ENCODE measurements at regions not wholly inside any gene's neighbourhood (a gene's known extent, or its start where the extent isn't known, plus 50 kb on each side); places are given as distances from the start of the nearest gene placed in this dataset.

GRCh38 chr18:73274812-73275621 lies 407.2 kb upstream of the NETO1 start:
- intact Hi-C loops (cut with DNase I, micrococcal nuclease), result no loop called here
- DNase-seq, result no peak
- H3K9me3 ChIP-seq, result no peaks in the 10 kb centered on the region
- no peak for TF ChIP-seq CTCF (IDR thresholded peaks at IDR 0.05)
- no peaks in the 10 kb centered on the region for H3K4me1 ChIP-seq (ENCODE audit: low read depth)
- no peak overlapping the region for H3K4me3 ChIP-seq
- ATAC-seq, result no peak
- H3K36me3 ChIP-seq (ENCODE audit: low read depth), result no peaks in the 10 kb centered on the region

GRCh38 chr18:73270920-73271634 lies 403.3 kb upstream of the NETO1 start:
- no peak for TF ChIP-seq CTCF (IDR thresholded peaks at IDR 0.05)
- no peak overlapping the region for H3K4me3 ChIP-seq
- no peaks in the 10 kb centered on the region for H3K9me3 ChIP-seq
- no peaks in the 10 kb centered on the region for H3K4me1 ChIP-seq (ENCODE audit: low read depth)
- ATAC-seq, result no peak
- DNase-seq, result no peak
- intact Hi-C loops (cut with DNase I, micrococcal nuclease), result no loop called here
- H3K36me3 ChIP-seq (ENCODE audit: low read depth), result no peaks in the 10 kb centered on the region

- Histone ChIP-seq H3K9me3 (no peaks in the 10 kb centered on the region), H3K4me3 (no peak overlapping the region), H3K36me3 (ENCODE audit: low read depth) (no peaks in the 10 kb centered on the region), H3K4me1 (ENCODE audit: low read depth) (no peaks in the 10 kb centered on the region)
- intact Hi-C loops (cut with DNase I, micrococcal nuclease), result no loop called here
- ATAC-seq, result no peak
- no peak for DNase-seq
- no peak for TF ChIP-seq CTCF (IDR thresholded peaks at IDR 0.05)
Measured at GRCh38 chr18:73264562-73264921, 396.8 kb upstream of the NETO1 start.

DNA sequence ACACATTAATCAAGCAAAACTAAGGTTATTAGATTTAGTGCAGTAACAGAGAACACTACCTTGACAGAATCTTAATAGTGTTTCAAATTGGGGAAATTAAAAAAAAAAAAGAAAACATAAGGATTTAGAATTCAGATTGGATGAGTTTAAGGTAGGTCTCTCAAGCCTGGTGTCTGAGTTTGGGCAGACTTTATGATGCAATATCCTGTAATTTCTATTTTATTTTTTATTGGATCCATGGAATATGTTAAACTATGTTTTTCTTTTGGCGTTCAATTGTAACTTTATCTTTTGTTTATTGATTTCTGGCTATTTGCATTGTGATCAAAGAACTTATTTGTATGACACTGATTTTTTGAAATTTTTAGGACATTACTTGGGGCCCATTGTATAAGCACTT lies 394.1 kb upstream of the NETO1 start:
- Histone ChIP-seq H3K4me1 (ENCODE audit: low read depth) (no peaks in the 10 kb centered on the region), H3K36me3 (ENCODE audit: low read depth) (no peaks in the 10 kb centered on the region), H3K9me3 (no peaks in the 10 kb centered on the region), H3K4me3 (no peak overlapping the region)
- ATAC-seq (no peak), DNase-seq (no peak)
- intact Hi-C loops (cut with DNase I, micrococcal nuclease), result no loop called here
- TF ChIP-seq CTCF (IDR thresholded peaks at IDR 0.05), result no peak

GRCh38 chr18:73261243-73261642 lies 393.5 kb upstream of the NETO1 start:
- ATAC-seq, result no peak
- no peak for TF ChIP-seq CTCF (IDR thresholded peaks at IDR 0.05)
- H3K4me3 ChIP-seq, result no peak overlapping the region
- no peak for DNase-seq
- H3K4me1 ChIP-seq (ENCODE audit: low read depth), result no peaks in the 10 kb centered on the region
- no peaks in the 10 kb centered on the region for H3K36me3 ChIP-seq (ENCODE audit: low read depth)
- H3K9me3 ChIP-seq, result no peaks in the 10 kb centered on the region
- intact Hi-C loops (cut with DNase I, micrococcal nuclease), result no loop called here
